ENCODE measurements at regions not wholly inside any gene's neighbourhood (a gene's known extent, or its start where the extent isn't known, plus 50 kb on each side); places are given as distances from the start of the nearest gene placed in this dataset.

DNA sequence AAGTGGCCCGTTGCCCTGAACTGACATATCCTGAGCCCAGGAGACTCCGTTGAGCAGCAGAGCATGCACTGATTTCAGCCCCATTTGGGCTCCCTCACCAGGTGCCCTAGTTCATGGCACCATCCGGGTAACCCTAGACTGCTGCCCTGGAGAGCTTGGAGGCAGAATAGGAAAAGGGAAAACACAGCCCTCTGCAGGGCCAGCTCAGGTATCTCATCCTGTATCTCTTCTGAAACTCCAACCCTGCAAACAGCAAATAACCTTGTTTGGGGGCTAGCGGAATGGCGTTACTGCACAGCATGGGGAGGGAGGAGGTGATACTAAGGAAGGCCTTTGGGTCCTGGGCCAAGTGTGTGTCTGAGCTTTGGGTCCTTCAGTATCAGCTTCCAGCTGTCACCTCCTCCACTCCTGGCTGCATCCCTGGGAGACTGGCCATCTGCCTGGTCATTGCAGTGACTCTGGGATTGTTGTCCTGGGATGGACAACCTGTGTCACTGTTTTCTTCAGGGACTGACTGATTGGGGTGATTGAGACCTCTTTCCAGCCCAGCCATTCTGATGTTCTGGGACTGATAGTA lies 233.8 kb upstream of the SKOR2 start:
- in situ Hi-C loops (cut with MboI; ENCODE audit: low sequenced_read_pairs, unreplicated experiment) = no loop called here
- no peak for DNase-seq (ENCODE audit: low spot score)
- TF ChIP-seq, protein P1, sequence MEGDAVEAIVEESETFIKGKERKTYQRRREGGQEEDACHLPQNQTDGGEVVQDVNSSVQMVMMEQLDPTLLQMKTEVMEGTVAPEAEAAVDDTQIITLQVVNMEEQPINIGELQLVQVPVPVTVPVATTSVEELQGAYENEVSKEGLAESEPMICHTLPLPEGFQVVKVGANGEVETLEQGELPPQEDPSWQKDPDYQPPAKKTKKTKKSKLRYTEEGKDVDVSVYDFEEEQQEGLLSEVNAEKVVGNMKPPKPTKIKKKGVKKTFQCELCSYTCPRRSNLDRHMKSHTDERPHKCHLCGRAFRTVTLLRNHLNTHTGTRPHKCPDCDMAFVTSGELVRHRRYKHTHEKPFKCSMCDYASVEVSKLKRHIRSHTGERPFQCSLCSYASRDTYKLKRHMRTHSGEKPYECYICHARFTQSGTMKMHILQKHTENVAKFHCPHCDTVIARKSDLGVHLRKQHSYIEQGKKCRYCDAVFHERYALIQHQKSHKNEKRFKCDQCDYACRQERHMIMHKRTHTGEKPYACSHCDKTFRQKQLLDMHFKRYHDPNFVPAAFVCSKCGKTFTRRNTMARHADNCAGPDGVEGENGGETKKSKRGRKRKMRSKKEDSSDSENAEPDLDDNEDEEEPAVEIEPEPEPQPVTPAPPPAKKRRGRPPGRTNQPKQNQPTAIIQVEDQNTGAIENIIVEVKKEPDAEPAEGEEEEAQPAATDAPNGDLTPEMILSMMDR (IDR thresholded peaks at IDR 0.05; ENCODE audit: borderline replicate concordance, control extremely low read depth, extremely low read depth, insufficient read depth, missing control alignments) = no peak

DNA sequence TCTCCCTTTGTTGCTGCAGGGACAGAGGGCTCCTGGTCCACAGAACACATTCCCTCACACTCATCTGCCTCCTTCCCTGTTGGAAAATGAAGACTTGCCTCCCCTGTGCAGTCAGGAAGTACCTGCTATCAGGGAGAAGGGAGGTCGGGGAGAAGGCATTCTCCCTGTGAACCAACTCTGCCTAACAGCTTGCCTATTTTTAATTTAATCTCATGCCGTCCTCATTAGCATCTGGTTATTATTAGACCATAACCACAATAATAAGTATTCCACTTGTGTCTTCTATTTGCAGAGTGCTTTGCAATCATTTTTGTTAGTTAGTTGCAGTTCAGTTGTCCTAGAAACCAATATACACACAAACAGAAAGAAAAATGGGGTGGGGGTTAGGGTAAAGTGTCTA lies 232.6 kb upstream of the SKOR2 start:
- TF ChIP-seq, protein P1 (IDR thresholded peaks at IDR 0.05; ENCODE audit: borderline replicate concordance, control extremely low read depth, extremely low read depth, insufficient read depth, missing control alignments) = no peak
- in situ Hi-C loops (cut with MboI; ENCODE audit: low sequenced_read_pairs, unreplicated experiment) = no loop called here
- no peak for DNase-seq (ENCODE audit: low spot score)

DNA sequence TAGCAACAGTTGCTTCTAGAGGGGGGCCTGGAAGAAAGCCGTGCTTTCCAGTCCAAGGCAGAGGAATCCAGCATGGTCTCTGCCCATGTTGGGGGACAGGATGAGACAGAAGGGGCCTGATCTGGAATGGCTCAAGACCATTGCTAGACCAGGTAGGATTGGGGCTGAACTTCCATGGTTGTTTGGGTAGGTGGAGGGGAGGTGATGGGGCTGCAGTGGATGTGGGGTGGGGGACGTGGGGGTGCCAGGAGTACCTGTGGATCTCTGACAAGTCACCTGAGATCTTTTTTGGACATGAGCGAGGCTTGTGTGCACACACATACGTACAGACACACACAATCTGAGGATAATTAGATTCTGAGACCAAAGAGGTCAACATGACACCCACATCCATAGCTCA lies 228.7 kb upstream of the SKOR2 start:
- TF ChIP-seq, protein P1 (IDR thresholded peaks at IDR 0.05; ENCODE audit: borderline replicate concordance, control extremely low read depth, extremely low read depth, insufficient read depth, missing control alignments) = no peak
- in situ Hi-C loops (cut with MboI; ENCODE audit: low sequenced_read_pairs, unreplicated experiment) = no loop called here
- DNase-seq (ENCODE audit: low spot score) = no peak

DNA sequence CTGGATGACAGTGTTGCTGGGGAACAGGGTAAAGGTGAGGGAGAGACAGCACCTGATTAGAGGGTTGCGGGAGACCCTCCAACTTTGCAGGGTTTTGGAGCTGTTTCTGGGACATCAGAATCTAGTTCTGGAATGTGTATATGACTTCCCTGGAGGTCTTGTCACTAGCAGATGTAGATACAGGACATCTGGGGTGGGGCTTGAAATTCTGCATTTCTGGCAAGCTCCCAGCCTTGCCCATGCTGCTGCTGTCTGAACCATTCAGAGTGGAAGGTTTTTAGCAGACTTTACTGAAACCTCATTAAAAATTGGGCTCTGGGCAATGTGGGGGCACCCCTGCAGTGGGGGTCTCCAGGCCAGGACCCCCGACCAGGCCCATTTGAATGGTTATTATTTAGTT lies 220.3 kb upstream of the SKOR2 start:
- in situ Hi-C loops (cut with MboI; ENCODE audit: low sequenced_read_pairs, unreplicated experiment) = no loop called here
- TF ChIP-seq, protein P1 (IDR thresholded peaks at IDR 0.05; ENCODE audit: borderline replicate concordance, control extremely low read depth, extremely low read depth, insufficient read depth, missing control alignments) = no peak
- DNase-seq (ENCODE audit: low spot score) = no peak

DNA sequence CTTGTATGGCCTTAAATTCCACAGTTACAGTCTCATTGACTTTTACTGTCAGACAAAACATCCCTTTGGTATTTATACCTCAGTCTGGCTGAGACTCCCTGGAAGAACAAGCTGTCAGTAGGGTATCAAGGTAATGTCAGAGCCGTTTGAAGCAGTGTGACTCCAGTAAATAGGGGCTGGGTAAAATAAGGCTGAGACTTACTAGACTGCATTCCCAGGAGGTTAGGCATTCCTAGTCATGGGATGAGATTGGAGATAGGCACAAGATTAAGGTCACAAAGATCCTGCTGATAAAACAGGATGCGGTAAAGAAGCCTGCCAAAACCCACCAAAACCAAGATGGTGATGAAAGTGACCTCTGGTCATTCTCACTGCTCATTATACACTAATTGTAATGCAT lies 219.5 kb upstream of the SKOR2 start:
- no peak for DNase-seq (ENCODE audit: low spot score)
- TF ChIP-seq, protein P1 (IDR thresholded peaks at IDR 0.05; ENCODE audit: borderline replicate concordance, control extremely low read depth, extremely low read depth, insufficient read depth, missing control alignments) = no peak
- in situ Hi-C loops (cut with MboI; ENCODE audit: low sequenced_read_pairs, unreplicated experiment) = no loop called here

DNA sequence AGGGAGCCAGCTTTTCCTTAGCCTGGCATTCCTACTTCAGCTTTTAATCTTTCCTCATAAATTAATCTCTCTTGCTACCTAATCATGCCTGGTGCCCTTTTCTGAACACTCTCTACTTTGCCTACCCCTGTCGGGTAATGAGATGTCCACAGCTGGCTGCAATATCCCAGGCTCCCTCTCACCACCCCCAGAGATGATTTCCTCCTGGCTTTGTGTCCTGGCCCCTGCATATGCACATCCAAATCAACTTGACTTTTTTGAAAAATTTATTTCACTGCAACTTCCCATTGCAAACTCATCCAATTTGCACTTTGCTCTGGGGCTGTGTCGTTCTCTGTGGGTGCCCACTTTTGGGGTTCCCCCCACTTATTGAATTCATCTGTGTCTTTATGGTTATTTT lies 218.1 kb upstream of the SKOR2 start:
- DNase-seq (ENCODE audit: low spot score) = no peak
- in situ Hi-C loops (cut with MboI; ENCODE audit: low sequenced_read_pairs, unreplicated experiment) = no loop called here
- TF ChIP-seq, protein P1 (IDR thresholded peaks at IDR 0.05; ENCODE audit: borderline replicate concordance, control extremely low read depth, extremely low read depth, insufficient read depth, missing control alignments) = no peak

DNA sequence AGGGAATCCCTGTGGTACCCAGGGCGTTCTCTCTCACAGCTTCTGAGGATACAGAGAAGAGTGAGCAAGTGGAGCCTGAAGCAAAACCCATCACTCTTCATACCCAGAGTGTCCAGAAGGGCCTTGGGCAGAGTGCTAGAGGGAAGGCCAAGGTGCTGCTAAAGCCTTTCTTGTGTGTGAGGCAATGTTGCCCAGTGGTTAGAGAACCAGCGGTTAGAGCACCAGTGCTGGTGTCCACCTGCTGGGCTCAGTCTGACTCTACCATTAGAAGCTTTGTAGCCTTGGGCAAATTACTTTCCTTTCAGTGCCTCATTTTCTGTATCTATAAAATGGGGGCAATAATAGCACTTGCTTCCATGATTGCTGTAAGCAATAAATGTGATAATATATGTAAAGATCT lies 210.5 kb upstream of the SKOR2 start:
- TF ChIP-seq, protein P1 (IDR thresholded peaks at IDR 0.05; ENCODE audit: borderline replicate concordance, control extremely low read depth, extremely low read depth, insufficient read depth, missing control alignments) = no peak
- no peak for DNase-seq (ENCODE audit: low spot score)
- in situ Hi-C loops (cut with MboI; ENCODE audit: low sequenced_read_pairs, unreplicated experiment) = no loop called here
